ENCODE measurements at regions not wholly inside any gene's neighbourhood (a gene's known extent, or its start where the extent isn't known, plus 50 kb on each side); places are given as distances from the start of the nearest gene placed in this dataset.

GRCh38 chr14:87411370-87411769 is 581.6 kb downstream of the GALC start:
- Histone ChIP-seq H2AK9ac (replicated peaks; ENCODE audit: low read depth, low read length, poor library complexity) (no peak overlapping the region), H3K56ac (ENCODE audit: extremely low read depth, insufficient read depth, low read length) (no peak overlapping the region), H3K4me1 (ENCODE audit: control insufficient read depth, insufficient read depth, low read length) (no peaks in the 10 kb centered on the region), H4K5ac (ENCODE audit: low read depth, low read length) (no peak overlapping the region), H3K27ac (ENCODE audit: insufficient read depth, low read length) (no peak overlapping the region), H3K9me1 (ENCODE audit: insufficient read depth, low read length) (no peaks in the 10 kb centered on the region), H2AFZ (replicated peaks; ENCODE audit: low read length, poor library complexity) (peak overlapping the region; percentile 76), H2AK5ac (ENCODE audit: low read depth, low read length) (no peak overlapping the region), H3K18ac (ENCODE audit: low read depth, low read length) (no peak overlapping the region), H3K23ac (ENCODE audit: low read depth, low read length) (no peak overlapping the region), H2BK5ac (ENCODE audit: low read depth, low read length, poor library complexity, severe bottlenecking) (no peak overlapping the region), H3K4me3 (ENCODE audit: insufficient read depth, low read depth, low read length) (no peak overlapping the region), H3K79me1 (ENCODE audit: low read depth in 1 of 2, low read length in 2 of 2) (no peaks in the 10 kb centered on the region), H3K14ac (replicated peaks; ENCODE audit: low read depth, low read length) (no peak overlapping the region), H4K8ac (ENCODE audit: low read depth in 2 of 2, low read length in 2 of 2) (no peak overlapping the region), H2BK120ac (ENCODE audit: low read depth, low read length) (no peak overlapping the region), H3K4me2 (ENCODE audit: low read depth, low read length) (no peak overlapping the region), H3K9me3 (ENCODE audit: control insufficient read depth, insufficient read depth, low read length) (peaks cover 2% of the 10 kb centered on the region; the same call in 1 of the 2 replicates), H4K91ac (ENCODE audit: insufficient read depth, low read depth, low read length) (no peak overlapping the region), H3K9ac (ENCODE audit: low read depth, low read length) (no peak overlapping the region), H3K36me3 (ENCODE audit: control insufficient read depth, insufficient read depth, low read length) (no peaks in the 10 kb centered on the region), H2BK15ac (ENCODE audit: low read depth, low read length) (no peak overlapping the region), H4K20me1 (ENCODE audit: insufficient read depth, low read length) (no peaks in the 10 kb centered on the region), H3K4ac (ENCODE audit: low read depth, low read length) (no peak overlapping the region), H3K27me3 (ENCODE audit: control insufficient read depth, insufficient read depth, low read length) (no peaks in the 10 kb centered on the region), H2BK20ac (ENCODE audit: low read depth, low read length) (no peak overlapping the region)
- ATAC-seq (ENCODE audit: low read depth) (no peak), DNase-seq (no peak)
- POLR2A ChIA-PET (ENCODE audit: unreplicated experiment), result no interaction called here
- intact Hi-C loops (cut with micrococcal nuclease) (loop anchor here (1.0 kb wide), 1 partner anchor 34 kb away; no protein-coding TSS in a partner anchor), dilution Hi-C loops (cut with HindIII; ENCODE audit: low sequenced_read_pairs, unreplicated experiment) (no loop called here), in situ Hi-C loops (cut with MboI; ENCODE audit: low sequenced_read_pairs) (no loop called here)
- BruUV-seq (replicated peaks), result no TSS peak
- CTCF ChIA-PET, result no interaction called here
- WGBS, 2 experiments (ENCODE audit: extremely low coverage in 2 of 2, insufficient read length in 1 of 2), result 25% methylated on average over 2 of the region's 3 CpGs; no CpG with 5 or more reads in 1 of the 2 experiments
- TF ChIP-seq BHLHE40 (IDR thresholded peaks at IDR 0.05; ENCODE audit: low read depth, low read length) (no peak), CHD1 (IDR thresholded peaks at IDR 0.05; ENCODE audit: low read depth, low read length) (no peak), RFX5 (IDR thresholded peaks at IDR 0.05; ENCODE audit: low read depth, low read length) (no peak), CTCF (conservative IDR thresholded peaks at IDR 0.05; ENCODE audit: low read depth, low read length) (no peak), MXI1 (IDR thresholded peaks at IDR 0.05; ENCODE audit: borderline replicate concordance, low read depth, low read length) (no peak), NFE2L2 (IDR thresholded peaks at IDR 0.05; ENCODE audit: low read depth, low read length) (no peak), MAFK (IDR thresholded peaks at IDR 0.05; ENCODE audit: low read depth, low read length) (no peak), RCOR1 (IDR thresholded peaks at IDR 0.05; ENCODE audit: insufficient replicate concordance, low read length) (no peak), MAZ (IDR thresholded peaks at IDR 0.05; ENCODE audit: borderline replicate concordance, low read depth, low read length) (no peak), POLR2A (IDR thresholded peaks at IDR 0.05; ENCODE audit: low read depth, low read length) (no peak), ELK1 (IDR thresholded peaks at IDR 0.05; ENCODE audit: borderline replicate concordance, low read depth, low read length) (no peak), SMC3 (IDR thresholded peaks at IDR 0.05; ENCODE audit: low read depth, low read length) (no peak), FOS (IDR thresholded peaks at IDR 0.05; ENCODE audit: low read depth, low read length) (no peak), RAD21 (IDR thresholded peaks at IDR 0.05; ENCODE audit: low read length) (no peak), USF2 (IDR thresholded peaks at IDR 0.05; ENCODE audit: low read depth, low read length) (no peak), CEBPB (IDR thresholded peaks at IDR 0.05; ENCODE audit: low read depth, low read length) (no peak)

Data from IMR-90 (cell line).